ENCODE measurements at regions not wholly inside any gene's neighbourhood (a gene's known extent, or its start where the extent isn't known, plus 50 kb on each side); places are given as distances from the start of the nearest gene placed in this dataset.

GRCh38 chr1:216960716-216961115 is 237.5 kb upstream of the ESRRG start:
- no peak for TF ChIP-seq MXI1 (IDR thresholded peaks at IDR 0.05; ENCODE audit: borderline replicate concordance, low read depth, low read length)
- no peak for TF ChIP-seq CTCF (conservative IDR thresholded peaks at IDR 0.05; ENCODE audit: low read depth, low read length)
- TF ChIP-seq MAFK (IDR thresholded peaks at IDR 0.05; ENCODE audit: low read depth, low read length) = no peak
- no peak for TF ChIP-seq POLR2A (IDR thresholded peaks at IDR 0.05; ENCODE audit: low read depth, low read length)

Measured in IMR-90 (cell line).